T-cell (primary cell): ENCODE measurements at regions not wholly inside any gene's neighbourhood (a gene's known extent, or its start where the extent isn't known, plus 50 kb on each side); places are given as distances from the start of the nearest gene placed in this dataset.

Experiments used
- ATAC-seq, 4 experiments: fragments of 200-7000 bp in 3 of 4; fragments of 150-1000 bp in 1 of 4; cut with Tn5 transposase; replicated peaks in 1 of 4; 1 replicate in 3 of 4; 2 replicates in 1 of 4; pipeline ENCODE4 v1.10.0; 2021; ENCODE audit warnings: moderate library complexity in 3 of 4, mild to moderate bottlenecking in 2 of 4, moderate number of reproducible peaks in 1 of 4
- CTCF ChIA-PET, 2 donors: fragments of 300-600 bp; sonication (Branson Sonifier 250); formaldehyde crosslinking; loops; one replicate each; lab custom pipeline; 2022; ENCODE audit warnings: antibody characterized with exemption in 2 of 2; lab: Charles Lee
- POLR2A ChIA-PET, 2 donors: fragments of 300-600 bp; sonication (Branson Sonifier 250); formaldehyde crosslinking; loops; one replicate each; lab custom pipeline; 2022; ENCODE audit warnings: antibody characterized with exemption in 2 of 2; lab: Charles Lee
- DNase-seq, 35 experiments: peaks; one replicate each; pipeline versions ENCODE4 v3.0.0 to v3.0.0-alpha.2; 2013 to 2023
- H3K27ac ChIP-seq: one replicate; pipeline ENCODE4 v1.5.1; 2013; ENCODE audit warnings: low read length
- H3K27me3 ChIP-seq, 2 experiments: replicated peaks in 1 of 2; 1 replicate in 1 of 2; 2 replicates in 1 of 2; pipeline versions ENCODE4 v1.6.1 to v1.7.0; 2013; ENCODE audit warnings: low read length in 1 of 2, mixed read lengths in 1 of 2; ENCODE audit not compliant: control insufficient read depth in 2 of 2, insufficient read depth in 2 of 2; ENCODE audit errors: extremely low read depth in 1 of 2
- H3K36me3 ChIP-seq, 2 donors: 1 replicate in 1 of 2; 2 replicates in 1 of 2; pipeline versions ENCODE4 v1.6.1 to v1.7.0; 2013; ENCODE audit warnings: low read length in 1 of 2; ENCODE audit not compliant: control insufficient read depth in 2 of 2, insufficient read depth in 1 of 2; ENCODE audit errors: extremely low read depth in 1 of 2
- H3K4me1 ChIP-seq, 2 experiments: 1 replicate in 1 of 2; 2 replicates in 1 of 2; pipeline versions ENCODE4 v1.6.1 to v1.7.0; 2013; ENCODE audit warnings: low read length in 2 of 2, mixed read lengths in 1 of 2; ENCODE audit not compliant: insufficient read depth in 2 of 2, control insufficient read depth in 1 of 2; ENCODE audit errors: extremely low read depth in 1 of 2
- H3K4me3 ChIP-seq, 2 donors: 1 replicate in 1 of 2; 2 replicates in 1 of 2; pipeline versions ENCODE4 v1.5.1 to v1.7.0; 2013; ENCODE audit warnings: mild to moderate bottlenecking in 2 of 2, low read length in 1 of 2, moderate library complexity in 1 of 2; ENCODE audit not compliant: control insufficient read depth in 1 of 2; ENCODE audit errors: extremely low read depth in 1 of 2
- H3K9me3 ChIP-seq: 2 replicates; pipeline ENCODE4 v1.7.0; 2013
- H3K27ac Mint-ChIP-seq, 2 donors: one replicate each; pipeline ENCODE4 v1.8.0; 2020 to 2021; ENCODE audit warnings: mild to moderate bottlenecking in 2 of 2, mixed read lengths in 2 of 2
- H3K27me3 Mint-ChIP-seq, 2 donors: one replicate each; pipeline ENCODE4 v1.8.0; 2021 to 2022; ENCODE audit warnings: mixed read lengths in 2 of 2
- H3K36me3 Mint-ChIP-seq: one replicate; pipeline ENCODE4 v1.8.0; 2021; ENCODE audit warnings: mixed read lengths
- H3K4me1 Mint-ChIP-seq, 3 donors: one replicate each; pipeline ENCODE4 v1.8.0; 2020 to 2022; ENCODE audit warnings: mixed read lengths in 3 of 3, mild to moderate bottlenecking in 1 of 3
- H3K4me3 Mint-ChIP-seq, 3 donors: one replicate each; pipeline ENCODE4 v1.8.0; 2020 to 2022; ENCODE audit warnings: mild to moderate bottlenecking in 3 of 3, mixed read lengths in 3 of 3, moderate library complexity in 3 of 3
- H3K9me3 Mint-ChIP-seq, 3 donors: one replicate each; pipeline ENCODE4 v1.8.0; 2020 to 2022; ENCODE audit warnings: mixed read lengths in 3 of 3
- WGBS: methylation state at CpG from one replicate; pipeline ENCODE4 v1.1.5; 2013; ENCODE audit warnings: missing lambda C conversion rate; ENCODE audit not compliant: insufficient coverage; 5-methylcytosine and 5-hydroxymethylcytosine counted together

GRCh38 chr13:77430377-77430951 lies 103.6 kb upstream of the MYCBP2 start:
- H3K9me3 ChIP-seq = no peaks in the 10 kb centered on the region
- H3K4me1 Mint-ChIP-seq = no peaks in the 10 kb centered on the region
- H3K27ac Mint-ChIP-seq = no peak overlapping the region
- no peaks in the 10 kb centered on the region for H3K36me3 ChIP-seq
- WGBS = 100% methylated on average over 1 of the region's 2 CpGs
- H3K27ac ChIP-seq = no peak overlapping the region
- no peaks in the 10 kb centered on the region for H3K27me3 ChIP-seq
- no peaks in the 10 kb centered on the region for H3K36me3 Mint-ChIP-seq
- ChIA-PET POLR2A (interaction anchor here in 1 of 2 donors (0.8 kb wide), 1 partner anchor 18 kb away, joined by 3 read pairs; no protein-coding TSS in a partner anchor), CTCF (interaction anchor here in 1 of 2 donors (0.5 kb wide), 1 partner anchor 23 kb away, joined by 10 read pairs; no protein-coding TSS in a partner anchor)
- H3K27me3 Mint-ChIP-seq = peaks cover 0 to 1% of the 10 kb centered on the region in 2 donors
- H3K4me1 ChIP-seq = no peaks in the 10 kb centered on the region
- ATAC-seq = no peak
- H3K4me3 Mint-ChIP-seq = no peak overlapping the region
- H3K4me3 ChIP-seq = no peak overlapping the region
- H3K9me3 Mint-ChIP-seq = peaks cover 0 to 5% (median 0%) of the 10 kb centered on the region in 3 donors
- DNase-seq = no peak

- Mint-ChIP-seq H3K36me3 (no peaks in the 10 kb centered on the region), H3K4me1 (no peaks in the 10 kb centered on the region), H3K27ac (no peak overlapping the region), H3K4me3 (no peak overlapping the region), H3K27me3 (peaks cover 0 to 4% of the 10 kb centered on the region in 2 donors), H3K9me3 (peaks cover 0 to 5% (median 0%) of the 10 kb centered on the region in 3 donors)
- Histone ChIP-seq H3K27ac (no peak overlapping the region), H3K9me3 (no peaks in the 10 kb centered on the region), H3K4me3 (no peak overlapping the region), H3K4me1 (no peaks in the 10 kb centered on the region), H3K36me3 (no peaks in the 10 kb centered on the region), H3K27me3 (no peaks in the 10 kb centered on the region)
- WGBS = 55% methylated on average over 2 of the region's 8 CpGs
- ATAC-seq = no peak
- CTCF ChIA-PET = no interaction called here
- DNase-seq = no peak
- POLR2A ChIA-PET = interaction anchor here in 1 of 2 donors (0.8 kb wide), 1 partner anchor 19 kb away, joined by 3 read pairs; no protein-coding TSS in a partner anchor
Observed at GRCh38 chr13:77429320-77430142, 102.6 kb upstream of the MYCBP2 start.

GRCh38 chr13:77425705-77426104 lies 98.8 kb upstream of the MYCBP2 start:
- Mint-ChIP-seq H3K27me3 (peaks cover 0 to 4% of the 10 kb centered on the region in 2 donors), H3K4me1 (no peaks in the 10 kb centered on the region), H3K36me3 (no peaks in the 10 kb centered on the region), H3K27ac (no peak overlapping the region), H3K4me3 (no peak overlapping the region), H3K9me3 (peaks cover 0 to 5% (median 0%) of the 10 kb centered on the region in 3 donors)
- H3K9me3 ChIP-seq = no peaks in the 10 kb centered on the region
- H3K36me3 ChIP-seq = no peaks in the 10 kb centered on the region
- H3K4me1 ChIP-seq = no peaks in the 10 kb centered on the region
- no peak overlapping the region for H3K27ac ChIP-seq
- ATAC-seq = no peak
- 86% methylated on average over 1 of the region's 5 CpGs for WGBS
- no peaks in the 10 kb centered on the region for H3K27me3 ChIP-seq
- CTCF ChIA-PET = no interaction called here
- H3K4me3 ChIP-seq = no peak overlapping the region
- POLR2A ChIA-PET = no interaction called here
- DNase-seq = no peak

- Histone ChIP-seq H3K4me3 (no peak overlapping the region), H3K9me3 (no peaks in the 10 kb centered on the region), H3K27me3 (no peaks in the 10 kb centered on the region), H3K27ac (no peak overlapping the region), H3K4me1 (no peaks in the 10 kb centered on the region), H3K36me3 (no peaks in the 10 kb centered on the region)
- Mint-ChIP-seq H3K4me3 (no peak overlapping the region), H3K4me1 (no peaks in the 10 kb centered on the region), H3K9me3 (peaks cover 0 to 4% (median 0%) of the 10 kb centered on the region in 3 donors), H3K36me3 (no peaks in the 10 kb centered on the region), H3K27ac (no peak overlapping the region), H3K27me3 (peaks cover 0 to 4% of the 10 kb centered on the region in 2 donors)
- DNase-seq = no peak
- POLR2A ChIA-PET = no interaction called here
- WGBS = 67% methylated on average over 2 of the region's 4 CpGs
- no peak for ATAC-seq
- CTCF ChIA-PET = interaction anchor here in 1 of 2 donors (0.6 kb wide), 1 partner anchor 49 kb away, joined by 5 read pairs; no protein-coding TSS in a partner anchor
Observed at GRCh38 chr13:77423296-77423695, 96.4 kb upstream of the MYCBP2 start.

GRCh38 chr13:77422724-77423123 lies 95.8 kb upstream of the MYCBP2 start:
- Histone ChIP-seq H3K27ac (no peak overlapping the region), H3K4me1 (no peaks in the 10 kb centered on the region), H3K27me3 (no peaks in the 10 kb centered on the region), H3K4me3 (no peak overlapping the region), H3K9me3 (no peaks in the 10 kb centered on the region), H3K36me3 (no peaks in the 10 kb centered on the region)
- POLR2A ChIA-PET = no interaction called here
- H3K27ac Mint-ChIP-seq = no peak overlapping the region
- CTCF ChIA-PET = interaction anchor here in 1 of 2 donors (0.6 kb wide), 1 partner anchor 50 kb away, joined by 5 read pairs; no protein-coding TSS in a partner anchor
- no peaks in the 10 kb centered on the region for H3K36me3 Mint-ChIP-seq
- DNase-seq (no peak), ATAC-seq (no peak)
- H3K9me3 Mint-ChIP-seq = peaks cover 0 to 4% (median 0%) of the 10 kb centered on the region in 3 donors
- H3K27me3 Mint-ChIP-seq = peaks cover 0 to 4% of the 10 kb centered on the region in 2 donors
- H3K4me1 Mint-ChIP-seq = peaks cover 0 to under 1% (median 0%) of the 10 kb centered on the region in 3 donors
- H3K4me3 Mint-ChIP-seq = no peak overlapping the region
- WGBS = 100% methylated on average over 2 of the region's 2 CpGs

- POLR2A ChIA-PET = interaction anchor here in 1 of 2 donors (0.5 kb wide), 1 partner anchor 17 kb away, joined by 3 read pairs; no protein-coding TSS in a partner anchor
- no peaks in the 10 kb centered on the region for H3K27me3 Mint-ChIP-seq
Observed at GRCh38 chr13:77417897-77418296, 91.0 kb upstream of the MYCBP2 start.

More at GRCh38 chr13:77417897-77418296, 91.0 kb upstream of the MYCBP2 start:
- Mint-ChIP-seq H3K9me3 (peaks cover 0 to 4% (median 0%) of the 10 kb centered on the region in 3 donors), H3K4me1 (peaks cover 0 to 10% (median 0%) of the 10 kb centered on the region in 3 donors), H3K36me3 (no peaks in the 10 kb centered on the region), H3K27ac (no peak overlapping the region), H3K4me3 (no peak overlapping the region)
- Histone ChIP-seq H3K36me3 (no peaks in the 10 kb centered on the region), H3K4me3 (no peak overlapping the region), H3K4me1 (no peaks in the 10 kb centered on the region), H3K9me3 (no peaks in the 10 kb centered on the region), H3K27ac (no peak overlapping the region), H3K27me3 (no peaks in the 10 kb centered on the region)
- WGBS = no CpG with 5 or more reads among the region's 4 CpGs
- ATAC-seq = no peak
- CTCF ChIA-PET = interaction anchor here in 1 of 2 donors (0.5 to 1.1 kb wide), 3 partner anchors 13 to 87 kb away, joined by 3 read pairs; no protein-coding TSS in a partner anchor
- DNase-seq = no peak
